IMR-90 (cell line): ENCODE measurements at regions not wholly inside any gene's neighbourhood (a gene's known extent, or its start where the extent isn't known, plus 50 kb on each side); places are given as distances from the start of the nearest gene placed in this dataset.
A peak's percentile ranks its signal among the peaks of the same experiment; 100 is the strongest.

Experiments
- ATAC-seq: fragments of 200-7000 bp; cut with Tn5 transposase; 2 replicates; pipeline ENCODE4 v1.9.1; 2020; ENCODE audit warnings: low read depth, mild to moderate bottlenecking, moderate library complexity
- BruUV-seq: library from RNA; stranded (reverse); fragments of 400-500 nt; replicated peaks from 2 replicates; lab custom pipeline; 2021; lab: Mats Ljungman, UMichigan
- CTCF ChIA-PET: fragments of 300-600 bp; formaldehyde crosslinking; extraction: SDS; loops from one replicate; lab custom pipeline; 2021; ENCODE audit warnings: antibody characterized with exemption; lab: Yijun Ruan, JAX
- POLR2A ChIA-PET: fragments of 300-600 bp; sonication (Branson Sonifier 250); formaldehyde crosslinking; loops from one replicate; lab custom pipeline; 2022; ENCODE audit warnings: antibody characterized with exemption; ENCODE audit not compliant: unreplicated experiment; lab: Charles Lee
- DNase-seq: peaks from one replicate; pipeline ENCODE4 v3.0.0; 2013
- H2AFZ ChIP-seq: replicated peaks from 2 replicates; pipeline ENCODE3; 2013; ENCODE audit warnings: low read length, mild to moderate bottlenecking; ENCODE audit not compliant: poor library complexity
- H2AK5ac ChIP-seq: 2 replicates; pipeline ENCODE4 v1.6.1; 2013; ENCODE audit warnings: low read depth, low read length, inconsistent platforms
- H2AK9ac ChIP-seq: replicated peaks from 2 replicates; pipeline ENCODE3; 2013; ENCODE audit warnings: mild to moderate bottlenecking, low read depth, low read length, moderate library complexity; ENCODE audit not compliant: poor library complexity
- H2BK120ac ChIP-seq: 2 replicates; pipeline ENCODE4 v1.6.1; 2013; ENCODE audit warnings: low read depth, low read length, inconsistent platforms
- H2BK15ac ChIP-seq: 3 replicates; pipeline ENCODE4 v1.6.1; 2013; ENCODE audit warnings: low read depth, low read length, inconsistent platforms
- H2BK20ac ChIP-seq: 2 replicates; pipeline ENCODE4 v1.6.1; 2013; ENCODE audit warnings: low read depth, mild to moderate bottlenecking, inconsistent platforms, low read length, moderate library complexity
- H2BK5ac ChIP-seq: 2 replicates; pipeline ENCODE4 v1.6.1; 2013; ENCODE audit warnings: mild to moderate bottlenecking, low read depth, low read length, inconsistent platforms; ENCODE audit not compliant: poor library complexity, severe bottlenecking
- H3K14ac ChIP-seq: replicated peaks from 2 replicates; pipeline ENCODE4 v1.6.1; 2013; ENCODE audit warnings: low read depth, low read length, inconsistent platforms
- H3K18ac ChIP-seq: 2 replicates; pipeline ENCODE4 v1.6.1; 2013; ENCODE audit warnings: low read depth, low read length, control low read depth
- H3K23ac ChIP-seq: 2 replicates; pipeline ENCODE4 v1.6.1; 2013; ENCODE audit warnings: low read depth, low read length, inconsistent platforms
- H3K27ac ChIP-seq: 2 replicates; pipeline ENCODE4 v1.5.1; 2013; ENCODE audit warnings: mild to moderate bottlenecking, control low read depth, low read length; ENCODE audit not compliant: insufficient read depth
- H3K27me3 ChIP-seq: 2 replicates; pipeline ENCODE4 v1.6.1; 2013; ENCODE audit warnings: low read length; ENCODE audit not compliant: control insufficient read depth, insufficient read depth
- H3K36me3 ChIP-seq: 2 replicates; pipeline ENCODE4 v1.6.1; 2013; ENCODE audit warnings: low read length, mixed read lengths; ENCODE audit not compliant: control insufficient read depth, insufficient read depth
- H3K4ac ChIP-seq: 2 replicates; pipeline ENCODE4 v1.6.1; 2013; ENCODE audit warnings: low read depth, low read length, inconsistent platforms
- H3K4me1 ChIP-seq: 2 replicates; pipeline ENCODE4 v1.6.1; 2013; ENCODE audit warnings: low read length, mixed read lengths; ENCODE audit not compliant: control insufficient read depth, insufficient read depth
- H3K4me2 ChIP-seq: 2 replicates; pipeline ENCODE4 v1.6.1; 2013; ENCODE audit warnings: low read depth, mild to moderate bottlenecking, control low read depth, low read length, moderate library complexity
- H3K4me3 ChIP-seq: 2 replicates; pipeline ENCODE4 v1.5.1; 2013; ENCODE audit warnings: low read depth, mild to moderate bottlenecking, control low read depth, low read length, moderate library complexity; ENCODE audit not compliant: insufficient read depth
- H3K56ac ChIP-seq: 2 replicates; pipeline ENCODE4 v1.6.1; 2013; ENCODE audit warnings: low read length, inconsistent platforms; ENCODE audit not compliant: insufficient read depth; ENCODE audit errors: extremely low read depth
- H3K79me1 ChIP-seq, 2 experiments: 2 replicates each; pipeline ENCODE4 v1.6.1; 2013; ENCODE audit warnings: low read length in 2 of 2, inconsistent platforms in 1 of 2, low read depth in 1 of 2
- H3K9ac ChIP-seq: 2 replicates; pipeline ENCODE4 v1.6.1; 2013; ENCODE audit warnings: low read depth, low read length, control low read depth
- H3K9me1 ChIP-seq: 2 replicates; pipeline ENCODE4 v1.6.1; 2013; ENCODE audit warnings: low read length, inconsistent platforms; ENCODE audit not compliant: insufficient read depth
- H3K9me3 ChIP-seq: 2 replicates; pipeline ENCODE4 v1.6.1; 2013; ENCODE audit warnings: low read length; ENCODE audit not compliant: control insufficient read depth, insufficient read depth
- H4K20me1 ChIP-seq: 2 replicates; pipeline ENCODE4 v1.6.1; 2013; ENCODE audit warnings: low read length, inconsistent platforms; ENCODE audit not compliant: insufficient read depth
- H4K5ac ChIP-seq: 2 replicates; pipeline ENCODE4 v1.6.1; 2013; ENCODE audit warnings: mild to moderate bottlenecking, low read depth, low read length, control low read depth
- H4K8ac ChIP-seq, 2 experiments: 2 replicates each; pipeline ENCODE4 v1.6.1; 2013; ENCODE audit warnings: low read depth in 2 of 2, low read length in 2 of 2, control low read depth in 1 of 2, inconsistent platforms in 1 of 2
- H4K91ac ChIP-seq: 2 replicates; pipeline ENCODE4 v1.6.1; 2013; ENCODE audit warnings: low read depth, low read length, inconsistent platforms; ENCODE audit not compliant: insufficient read depth
- BHLHE40 ChIP-seq: fragments of 150-350 bp; IDR thresholded peaks from 2 replicates; pipeline ENCODE4 v1.6.1; 2016; ENCODE audit warnings: mild to moderate bottlenecking, low read depth, low read length
- MAFK ChIP-seq: IDR thresholded peaks from 2 replicates; pipeline ENCODE4 v1.6.1; 2012; ENCODE audit warnings: low read depth, low read length, improper control_type of control experiment
- MAZ ChIP-seq: IDR thresholded peaks from 2 replicates; pipeline ENCODE4 v1.6.1; 2012; ENCODE audit warnings: low read depth, mild to moderate bottlenecking, low read length, improper control_type of control experiment, moderate library complexity, borderline replicate concordance
- MXI1 ChIP-seq: IDR thresholded peaks from 2 replicates; pipeline ENCODE4 v1.6.1; 2012; ENCODE audit warnings: low read depth, mild to moderate bottlenecking, low read length, moderate library complexity, borderline replicate concordance
- NFE2L2 ChIP-seq: fragments of 150-350 bp; IDR thresholded peaks from 2 replicates; pipeline ENCODE4 v1.6.1; 2016; ENCODE audit warnings: low read depth, mild to moderate bottlenecking, low read length
- POLR2A ChIP-seq: IDR thresholded peaks from 2 replicates; pipeline ENCODE4 v1.6.1; 2012; ENCODE audit warnings: mild to moderate bottlenecking, low read depth, low read length
- RCOR1 ChIP-seq: IDR thresholded peaks from 2 replicates; pipeline ENCODE4 v1.6.1; 2012; ENCODE audit warnings: mild to moderate bottlenecking, low read length, improper control_type of control experiment; ENCODE audit not compliant: insufficient replicate concordance
- USF2 ChIP-seq: fragments of 150-350 bp; IDR thresholded peaks from 2 replicates; pipeline ENCODE4 v1.6.1; 2017; ENCODE audit warnings: mild to moderate bottlenecking, antibody characterized with exemption, low read length, low read depth
- WGBS, 2 experiments: methylation state at CpG; one replicate each; pipeline versions ENCODE4 v1.1.5 to v1.1.7; 2013; ENCODE audit warnings: missing lambda C conversion rate in 2 of 2; ENCODE audit not compliant: insufficient read length in 1 of 2; ENCODE audit errors: extremely low coverage in 2 of 2; 5-methylcytosine and 5-hydroxymethylcytosine counted together
- dilution Hi-C: fragments of 300-500 bp; cut with HindIII; formaldehyde crosslinking; loops from one replicate; pipeline ENCODE4 v1.14.3; 2018; ENCODE audit warnings: low sequenced_read_pairs; ENCODE audit not compliant: unreplicated experiment
- in situ Hi-C: fragments of 300-500 bp; cut with MboI; formaldehyde crosslinking; loops from 3 replicates; pipeline ENCODE4 v1.14.3; 2019; ENCODE audit warnings: low sequenced_read_pairs, inconsistent platforms, mixed read lengths
- intact Hi-C: fragments of 100-400 bp; cut with micrococcal nuclease; formaldehyde crosslinking; loops from 2 replicates; pipeline ENCODE4 v1.10.0; 2022

GRCh38 chr4:24140892-24141291, 251.0 kb upstream of the PPARGC1A start:
- H2AFZ ChIP-seq, result no peak overlapping the region
- no peak overlapping the region for H4K91ac ChIP-seq
- ATAC-seq (no peak), DNase-seq (no peak)
- no peak overlapping the region for H4K8ac ChIP-seq
- ChIA-PET POLR2A (no interaction called here), CTCF (interaction anchor here (0.6 kb wide), 1 partner anchor 221 kb away, joined by 3 read pairs; no protein-coding TSS in a partner anchor)
- H3K9me3 ChIP-seq, result no peaks in the 10 kb centered on the region
- H3K27me3 ChIP-seq, result peaks cover 2% of the 10 kb centered on the region
- no peak overlapping the region for H3K56ac ChIP-seq
- WGBS, 2 experiments, result no CpG with 5 or more reads among the region's 3 CpGs
- no TSS peak for BruUV-seq
- peaks cover 8% of the 10 kb centered on the region; the same call in 1 of the 2 replicates for H3K4me1 ChIP-seq
- H3K4me2 ChIP-seq, result no peak overlapping the region
- no peak overlapping the region for H2BK120ac ChIP-seq
- no peak overlapping the region for H3K27ac ChIP-seq
- H4K5ac ChIP-seq, result no peak overlapping the region
- dilution Hi-C loops, result no loop called here
- H3K4ac ChIP-seq, result no peak overlapping the region
- no peak overlapping the region for H2AK5ac ChIP-seq
- no peak overlapping the region for H3K4me3 ChIP-seq
- H3K14ac ChIP-seq, result no peak overlapping the region
- H2BK20ac ChIP-seq, result no peak overlapping the region
- intact Hi-C loops, result no loop called here
- H3K23ac ChIP-seq, result no peak overlapping the region
- no peak overlapping the region for H3K18ac ChIP-seq
- H3K36me3 ChIP-seq, result no peaks in the 10 kb centered on the region
- H4K20me1 ChIP-seq, result no peaks in the 10 kb centered on the region
- in situ Hi-C loops, result no loop called here
- no peak overlapping the region for H3K9ac ChIP-seq
- TF ChIP-seq USF2, result no peak
- no peak for TF ChIP-seq NFE2L2
- TF ChIP-seq BHLHE40, result no peak
- TF ChIP-seq MAFK, result 0 out of 2 replicates have a peak, but pooled peaks have one; percentile 20
- TF ChIP-seq POLR2A, result no peak
- no peak for TF ChIP-seq MXI1
- no peak for TF ChIP-seq MAZ
- no peak for TF ChIP-seq RCOR1
- H2BK15ac ChIP-seq, result no peak overlapping the region
- no peaks in the 10 kb centered on the region for H3K9me1 ChIP-seq
- no peaks in the 10 kb centered on the region for H3K79me1 ChIP-seq
- H2AK9ac ChIP-seq, result no peak overlapping the region
- no peak overlapping the region for H2BK5ac ChIP-seq
